NCI-H1436 treated with DMSO at 0.1 percent for 48 hours (cell line): ENCODE measurements at regions not wholly inside any gene's neighbourhood (a gene's known extent, or its start where the extent isn't known, plus 50 kb on each side); places are given as distances from the start of the nearest gene placed in this dataset.

Experiments
- DNase-seq: peaks from one replicate; lab custom pipeline; 2025; lab: John Stamatoyannopoulos, UW

GRCh38 chr6:26197933-26198721, 110.9 kb downstream of the HFE start:
- no peak for DNase-seq

DNA sequence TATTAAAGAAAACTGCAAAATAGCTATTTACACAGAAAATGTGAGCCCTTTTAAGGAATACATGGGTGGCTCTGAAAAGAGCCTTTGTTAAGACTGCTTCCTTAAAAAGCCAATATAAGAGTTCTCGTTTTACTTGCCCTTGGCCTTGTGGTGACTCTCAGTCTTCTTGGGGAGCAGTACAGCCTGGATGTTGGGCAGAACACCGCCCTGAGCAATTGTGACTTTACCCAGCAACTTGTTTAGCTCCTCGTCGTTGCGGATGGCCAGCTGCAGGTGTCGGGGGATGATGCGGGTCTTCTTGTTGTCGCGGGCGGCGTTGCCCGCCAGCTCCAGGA, 111.5 kb downstream of the HFE start:
- no peak for DNase-seq

DNA sequence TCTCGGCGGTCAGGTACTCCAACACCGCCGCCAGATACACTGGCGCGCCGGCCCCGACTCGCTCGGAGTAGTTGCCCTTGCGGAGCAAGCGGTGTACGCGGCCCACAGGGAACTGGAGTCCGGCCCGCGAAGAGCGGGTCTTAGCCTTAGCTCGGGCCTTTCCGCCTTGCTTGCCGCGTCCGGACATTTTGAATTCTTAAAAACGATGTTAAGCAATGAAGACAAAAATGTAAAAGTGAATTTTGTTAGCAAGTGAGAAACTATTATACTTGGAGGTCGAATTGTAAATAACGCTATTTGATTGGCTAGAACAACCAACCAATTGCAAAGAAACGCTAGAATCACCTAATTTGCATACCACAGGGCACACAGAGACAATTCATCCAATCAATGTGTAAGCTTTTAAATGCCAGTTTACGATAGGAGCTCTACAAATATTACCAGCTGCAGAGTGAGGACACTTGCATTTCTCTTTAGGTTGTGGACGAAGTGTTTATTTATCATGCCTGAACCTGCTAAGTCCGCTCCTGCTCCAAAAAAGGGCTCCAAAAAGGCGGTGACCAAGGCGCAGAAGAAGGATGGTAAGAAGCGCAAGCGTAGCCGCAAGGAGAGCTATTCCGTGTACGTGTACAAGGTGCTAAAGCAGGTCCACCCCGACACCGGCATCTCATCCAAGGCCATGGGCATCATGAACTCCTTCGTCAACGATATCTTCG, 112.0 kb downstream of the HFE start:
- peak; percentile 93 for DNase-seq

GRCh38 chr6:26199773-26200764, 112.8 kb downstream of the HFE start:
- DNase-seq: no peak

DNA sequence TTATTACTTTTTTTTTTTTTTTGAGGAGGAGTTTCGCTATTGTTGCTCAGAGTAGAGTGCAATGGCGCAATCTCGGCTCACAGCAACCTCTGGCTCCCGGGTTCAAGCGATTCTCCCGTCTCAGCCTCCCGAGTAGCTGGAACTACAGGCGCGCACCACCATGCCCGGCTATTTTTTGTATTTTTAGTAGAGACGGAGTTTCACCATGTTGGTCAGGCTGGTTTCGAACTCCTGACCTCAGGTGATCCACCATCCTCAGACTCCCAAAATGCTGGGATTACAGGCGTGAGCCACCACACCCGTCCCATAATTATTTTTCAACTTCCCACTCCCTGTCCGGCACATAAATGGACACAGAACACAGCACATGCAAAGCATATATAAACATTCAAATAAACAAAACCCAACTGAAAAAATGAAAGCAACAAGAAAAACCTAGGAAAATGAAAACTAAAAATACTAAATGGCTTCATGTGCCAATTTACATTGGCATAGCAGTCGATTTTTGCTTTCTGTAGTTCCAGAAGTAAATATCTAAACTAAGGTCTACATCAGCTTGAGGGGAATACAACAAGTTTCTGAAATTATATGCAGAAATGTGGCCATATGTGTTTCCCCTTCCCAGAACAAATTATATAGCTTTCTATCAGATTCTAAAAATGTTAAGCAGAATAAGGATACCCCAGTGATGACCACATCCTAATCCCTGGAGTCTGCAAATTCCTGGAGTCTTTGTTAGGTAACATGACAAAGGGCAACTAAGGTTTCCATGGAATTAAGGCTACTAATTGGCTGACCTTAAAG, 113.9 kb downstream of the HFE start:
- no peak for DNase-seq

- no peak for DNase-seq
Measured at GRCh38 chr6:26202201-26202611, 115.0 kb downstream of the HFE start.

DNA sequence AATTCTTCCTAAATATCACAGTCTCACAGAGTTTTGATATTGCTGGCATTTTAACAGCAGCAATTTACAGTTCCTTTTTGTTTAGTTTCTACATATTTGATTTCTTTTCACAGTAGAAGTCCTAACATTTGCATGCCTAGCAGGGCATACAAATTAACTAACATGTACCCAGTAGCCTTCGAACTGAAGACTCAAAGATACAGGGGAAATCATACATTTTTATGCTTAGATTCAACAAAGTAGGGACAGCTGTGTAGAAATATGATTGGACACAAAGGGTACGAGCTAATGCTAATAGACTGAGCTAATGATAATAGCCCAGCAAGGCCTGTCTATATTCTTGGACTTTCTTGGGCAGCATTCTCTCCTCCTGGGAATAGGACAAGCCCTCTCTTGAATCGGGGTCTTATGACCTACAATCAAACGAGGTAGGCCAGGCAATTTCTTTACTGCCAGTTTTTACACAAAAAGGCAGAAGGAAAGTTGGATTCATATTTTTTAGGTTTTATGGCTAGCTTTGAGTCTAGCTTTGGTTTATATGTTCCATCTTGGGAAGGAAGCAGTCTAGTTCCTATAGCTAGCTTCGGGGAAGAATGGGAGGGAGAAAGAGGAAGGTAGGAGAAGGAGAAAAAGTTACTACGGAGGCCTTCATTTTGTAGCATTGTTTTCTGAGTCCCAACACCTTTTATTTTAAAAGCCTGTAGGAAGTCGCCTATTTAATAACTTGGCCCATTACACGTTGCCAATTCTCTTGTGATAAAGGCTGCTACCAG, 115.8 kb downstream of the HFE start:
- no peak for DNase-seq

- peak; percentile 94 for DNase-seq
Measured at GRCh38 chr6:26204332-26205160, 117.3 kb downstream of the HFE start.

GRCh38 chr6:26205161-26205624, 118.0 kb downstream of the HFE start:
- no peak for DNase-seq

- DNase-seq: no peak
Measured at GRCh38 chr6:26205625-26206574, 118.7 kb downstream of the HFE start.

GRCh38 chr6:26206868-26207801, 119.9 kb downstream of the HFE start:
- no peak for DNase-seq

- DNase-seq: no peak
Measured at GRCh38 chr6:26211963-26212362, 124.7 kb downstream of the HFE start.

DNA sequence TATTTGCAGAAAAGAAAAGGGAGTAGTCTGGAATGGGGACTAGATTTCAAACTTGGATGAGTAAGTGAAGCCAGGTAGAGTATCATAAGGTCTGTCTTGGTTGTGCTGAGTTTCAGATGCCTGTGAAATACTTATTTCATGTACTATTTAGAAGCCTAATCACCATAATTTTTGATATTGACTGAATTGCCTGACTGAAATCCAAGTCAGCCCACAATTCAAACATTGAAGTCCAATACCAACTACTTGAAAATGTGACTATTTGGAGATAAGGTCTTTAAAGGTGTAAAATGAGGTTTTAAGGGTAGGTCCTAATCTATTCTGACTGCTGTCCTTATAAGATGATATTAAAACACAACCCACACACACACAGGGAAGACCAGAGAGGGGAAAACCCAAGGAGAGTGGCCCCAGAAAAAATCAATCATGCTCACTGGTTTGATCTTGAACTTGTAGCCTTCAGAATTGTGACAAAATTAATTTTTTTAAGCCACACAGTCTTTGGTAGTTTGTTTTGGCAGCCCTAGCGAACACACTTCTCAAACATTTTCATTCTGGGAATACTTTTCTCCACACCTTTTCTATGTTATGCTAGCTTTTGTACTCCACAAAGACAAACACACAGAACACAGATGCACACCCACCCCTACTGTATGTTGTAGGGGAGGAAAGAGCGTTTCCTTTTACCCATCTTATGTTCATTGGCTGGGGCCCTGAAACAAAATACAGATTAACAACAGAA, 126.3 kb downstream of the HFE start:
- no peak for DNase-seq

DNA sequence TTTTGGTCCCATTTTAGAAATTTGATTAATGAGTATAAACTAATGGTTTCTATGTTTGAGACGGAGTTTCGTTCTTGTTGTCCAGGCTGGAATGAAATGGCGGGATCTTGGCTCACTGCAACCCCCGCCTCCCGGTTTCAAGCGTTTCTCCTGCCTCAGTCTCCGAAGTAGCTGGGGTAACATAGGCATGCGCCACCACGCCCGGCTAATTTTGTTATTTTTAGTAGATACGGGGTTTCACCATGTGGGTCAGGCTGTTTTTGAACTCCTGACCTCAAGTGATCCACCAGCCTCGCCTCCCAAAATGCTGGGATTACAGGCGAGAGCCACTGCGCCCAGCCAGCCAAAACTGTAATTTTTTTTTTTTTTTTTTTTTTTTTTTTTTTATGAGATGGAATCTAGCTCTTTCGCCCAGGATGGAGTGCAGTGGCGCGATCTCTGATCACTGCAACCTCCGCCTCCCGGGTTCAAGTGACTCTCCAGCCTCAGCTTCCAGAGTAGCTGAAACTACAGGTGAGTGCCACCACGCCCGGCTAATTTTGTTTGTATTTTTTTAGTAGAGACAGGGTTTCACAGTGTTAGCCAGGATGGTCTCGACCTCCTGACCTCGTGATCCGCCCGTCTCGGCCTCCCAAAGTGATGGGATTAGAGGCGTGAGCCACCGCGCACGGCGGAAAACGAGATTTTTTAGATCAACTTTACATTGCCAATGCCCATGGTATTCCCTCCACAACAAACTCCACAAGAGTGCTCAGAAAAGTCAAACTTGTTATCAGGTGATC, 127.8 kb downstream of the HFE start:
- no peak for DNase-seq

GRCh38 chr6:26215585-26216358, 128.5 kb downstream of the HFE start:
- DNase-seq: no peak
